Keratinocyte (primary cell): ENCODE measurements at regions not wholly inside any gene's neighbourhood (a gene's known extent, or its start where the extent isn't known, plus 50 kb on each side); places are given as distances from the start of the nearest gene placed in this dataset.

ENCODE experiments used
- DNase-seq: peaks from one replicate; pipeline ENCODE4 v3.0.0-alpha.2; 2011; ENCODE audit warnings: low read depth, missing footprints, low spot score
- FAIRE-seq: peaks from 2 replicates; lab custom pipeline; 2011; peaks lifted over from hg19 to GRCh38; lab: Jason Lieb, UNC
- H2AFZ ChIP-seq: 2 replicates; pipeline ENCODE4 v1.6.0; 2012; ENCODE audit warnings: low read length, control low read depth, inconsistent platforms; ENCODE audit not compliant: control insufficient read depth
- H3K27ac ChIP-seq: 2 replicates; pipeline ENCODE4 v1.5.1; 2011; ENCODE audit warnings: low read length; ENCODE audit not compliant: control insufficient read depth, insufficient read depth
- H3K27me3 ChIP-seq: 3 replicates; pipeline ENCODE4 v1.6.0; 2011; ENCODE audit warnings: low read length; ENCODE audit not compliant: control insufficient read depth, insufficient read depth; ENCODE audit errors: extremely low read depth
- H3K36me3 ChIP-seq, 2 experiments: 2 replicates in 1 of 2; 3 replicates in 1 of 2; pipeline ENCODE4 v1.5.1; 2011; ENCODE audit warnings: low read length in 2 of 2, mild to moderate bottlenecking in 1 of 2; ENCODE audit not compliant: control insufficient read depth in 2 of 2, insufficient read depth in 2 of 2; ENCODE audit errors: extremely low read depth in 1 of 2
- H3K4me1 ChIP-seq: 3 replicates; pipeline ENCODE4 v1.5.1; 2011; ENCODE audit warnings: low read length; ENCODE audit not compliant: control insufficient read depth, insufficient read depth; ENCODE audit errors: extremely low read depth
- H3K4me2 ChIP-seq: 3 replicates; pipeline ENCODE4 v1.6.0; 2011; ENCODE audit warnings: low read depth, low read length; ENCODE audit not compliant: control insufficient read depth, insufficient read depth; ENCODE audit errors: extremely low read depth
- H3K4me3 ChIP-seq, 3 experiments: fragments of 200-600 bp in 1 of 3; sonication (generic) in 1 of 3; 2 replicates in 2 of 3; 3 replicates in 1 of 3; pipeline ENCODE4 v1.5.1; 2011 to 2016; ENCODE audit warnings: low read length in 3 of 3, mild to moderate bottlenecking in 3 of 3, control low read depth in 2 of 3, inconsistent platforms in 1 of 3, low read depth in 1 of 3, mixed read lengths in 1 of 3, mixed run types in 1 of 3, moderate library complexity in 1 of 3; ENCODE audit not compliant: control insufficient read depth in 2 of 3, insufficient read depth in 2 of 3; ENCODE audit errors: extremely low read depth in 1 of 3
- H3K79me2 ChIP-seq: 2 replicates; pipeline ENCODE4 v1.6.0; 2012; ENCODE audit warnings: low read length; ENCODE audit not compliant: control insufficient read depth, insufficient read depth
- H3K9ac ChIP-seq: 3 replicates; pipeline ENCODE4 v1.6.0; 2011; ENCODE audit warnings: low read length; ENCODE audit not compliant: control insufficient read depth, insufficient read depth; ENCODE audit errors: extremely low read depth
- H3K9me1 ChIP-seq: 3 replicates; pipeline ENCODE4 v1.6.0; 2011; ENCODE audit warnings: low read length; ENCODE audit not compliant: control insufficient read depth, insufficient read depth; ENCODE audit errors: extremely low read depth
- H3K9me3 ChIP-seq: 2 replicates; pipeline ENCODE4 v1.5.1; 2012; ENCODE audit warnings: low read depth, low read length; ENCODE audit not compliant: control insufficient read depth
- H4K20me1 ChIP-seq: 3 replicates; pipeline ENCODE4 v1.6.0; 2011; ENCODE audit warnings: low read length; ENCODE audit not compliant: control insufficient read depth, insufficient read depth; ENCODE audit errors: extremely low read depth
- EZH2 ChIP-seq: IDR thresholded peaks from one replicate; pipeline ENCODE4 v1.6.1; 2012; ENCODE audit warnings: inconsistent platforms, mild to moderate bottlenecking, low read length, moderate library complexity
- dilution Hi-C: fragments of 300-500 bp; cut with MboI; formaldehyde crosslinking; loops from one replicate; pipeline ENCODE4 v1.7.0; 2020; ENCODE audit warnings: low sequenced_read_pairs; ENCODE audit not compliant: extremely low pct_ligation_motif_present
- TF ChIP-seq, protein P1 (sequence below), 3 experiments: IDR thresholded peaks in 1 of 3; conservative IDR thresholded peaks in 1 of 3; optimal IDR thresholded peaks in 1 of 3; 2 replicates in 2 of 3; 3 replicates in 1 of 3; pipeline versions ENCODE3 to v1.5.1; 2011; ENCODE audit warnings: low read length in 3 of 3, mild to moderate bottlenecking in 3 of 3, moderate library complexity in 2 of 3, control low read depth in 1 of 3, inconsistent platforms in 1 of 3; ENCODE audit not compliant: insufficient read depth in 2 of 3; ENCODE audit errors: extremely low read depth in 1 of 3

DNA sequence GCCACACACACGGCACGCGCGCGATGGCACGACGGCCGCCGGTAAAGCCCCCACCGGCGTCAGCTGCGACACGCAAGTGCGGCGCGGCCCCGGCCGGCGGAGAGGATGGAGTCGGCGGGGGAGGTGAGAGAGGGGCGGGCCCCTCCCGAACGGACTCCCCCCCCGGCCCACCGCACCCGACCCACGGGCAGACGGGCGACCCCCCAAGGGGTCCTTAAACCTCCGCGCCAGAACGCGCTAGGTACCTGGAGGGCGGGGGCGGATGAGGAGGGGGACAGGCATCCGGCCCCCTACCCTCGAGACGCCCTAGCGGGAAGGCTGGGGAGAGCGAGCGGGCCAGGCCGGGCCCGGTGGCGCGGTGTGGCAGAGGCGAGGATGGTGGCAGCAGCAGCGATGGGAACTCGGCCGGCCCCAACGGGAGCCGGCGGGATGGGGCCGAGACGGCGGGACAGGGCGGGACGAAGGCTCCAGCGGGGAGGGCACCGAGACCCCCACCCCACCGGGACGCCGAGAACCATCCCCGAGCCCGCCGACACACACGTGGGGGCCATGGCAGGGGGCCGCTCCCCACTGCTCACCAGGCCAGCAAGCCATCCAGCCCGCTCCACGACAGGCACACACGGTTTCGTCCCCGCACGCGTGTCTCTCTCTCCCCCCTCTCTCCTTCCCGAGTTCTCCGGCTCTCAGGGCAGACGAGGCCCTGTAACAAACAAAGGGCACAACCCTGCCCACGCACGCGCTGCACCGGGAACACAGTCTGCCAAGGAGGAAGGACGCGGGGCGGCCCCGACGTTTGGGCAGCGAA lies 1515.4 kb upstream of the DEFB115 start:
- H3K9me3 ChIP-seq = peaks cover 17% of the 10 kb centered on the region
- H3K4me3 ChIP-seq = no peak overlapping the region
- H3K4me2 ChIP-seq = no peak overlapping the region
- no peaks in the 10 kb centered on the region for H3K4me1 ChIP-seq
- H3K27ac ChIP-seq = no peak overlapping the region
- H3K9ac ChIP-seq = no peak overlapping the region
- TF ChIP-seq, protein P1, sequence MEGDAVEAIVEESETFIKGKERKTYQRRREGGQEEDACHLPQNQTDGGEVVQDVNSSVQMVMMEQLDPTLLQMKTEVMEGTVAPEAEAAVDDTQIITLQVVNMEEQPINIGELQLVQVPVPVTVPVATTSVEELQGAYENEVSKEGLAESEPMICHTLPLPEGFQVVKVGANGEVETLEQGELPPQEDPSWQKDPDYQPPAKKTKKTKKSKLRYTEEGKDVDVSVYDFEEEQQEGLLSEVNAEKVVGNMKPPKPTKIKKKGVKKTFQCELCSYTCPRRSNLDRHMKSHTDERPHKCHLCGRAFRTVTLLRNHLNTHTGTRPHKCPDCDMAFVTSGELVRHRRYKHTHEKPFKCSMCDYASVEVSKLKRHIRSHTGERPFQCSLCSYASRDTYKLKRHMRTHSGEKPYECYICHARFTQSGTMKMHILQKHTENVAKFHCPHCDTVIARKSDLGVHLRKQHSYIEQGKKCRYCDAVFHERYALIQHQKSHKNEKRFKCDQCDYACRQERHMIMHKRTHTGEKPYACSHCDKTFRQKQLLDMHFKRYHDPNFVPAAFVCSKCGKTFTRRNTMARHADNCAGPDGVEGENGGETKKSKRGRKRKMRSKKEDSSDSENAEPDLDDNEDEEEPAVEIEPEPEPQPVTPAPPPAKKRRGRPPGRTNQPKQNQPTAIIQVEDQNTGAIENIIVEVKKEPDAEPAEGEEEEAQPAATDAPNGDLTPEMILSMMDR (optimal IDR thresholded peaks at IDR 0.05 in 1 of 3, IDR thresholded peaks at IDR 0.05 in 1 of 3, conservative IDR thresholded peaks at IDR 0.05 in 1 of 3; ENCODE audit: extremely low read depth in 1 of 3, insufficient read depth in 2 of 3, low read length in 3 of 3) = no peak
- TF ChIP-seq EZH2 = no peak
- no peaks in the 10 kb centered on the region for H3K36me3 ChIP-seq
- DNase-seq = no peak
- no peaks in the 10 kb centered on the region for H4K20me1 ChIP-seq
- no peak for FAIRE-seq
- no peak overlapping the region for H2AFZ ChIP-seq
- no peaks in the 10 kb centered on the region for H3K79me2 ChIP-seq
- H3K9me1 ChIP-seq = no peaks in the 10 kb centered on the region
- H3K27me3 ChIP-seq = no peaks in the 10 kb centered on the region
- dilution Hi-C loops = no loop called here

GRCh38 chr20:29742699-29743100 lies 1514.8 kb upstream of the DEFB115 start:
- no peak for FAIRE-seq
- Histone ChIP-seq H3K4me3 (no peak overlapping the region), H2AFZ (no peak overlapping the region), H3K79me2 (no peaks in the 10 kb centered on the region), H3K36me3 (no peaks in the 10 kb centered on the region), H3K27ac (no peak overlapping the region), H3K27me3 (no peaks in the 10 kb centered on the region), H3K4me1 (no peaks in the 10 kb centered on the region), H3K9ac (no peak overlapping the region), H3K9me1 (no peaks in the 10 kb centered on the region), H4K20me1 (no peaks in the 10 kb centered on the region), H3K4me2 (no peak overlapping the region), H3K9me3 (peaks cover 17% of the 10 kb centered on the region)
- no peak for DNase-seq
- dilution Hi-C loops = no loop called here
- TF ChIP-seq EZH2 = no peak
- TF ChIP-seq, protein P1 (optimal IDR thresholded peaks at IDR 0.05 in 1 of 3, IDR thresholded peaks at IDR 0.05 in 1 of 3, conservative IDR thresholded peaks at IDR 0.05 in 1 of 3; ENCODE audit: extremely low read depth in 1 of 3, insufficient read depth in 2 of 3, low read length in 3 of 3) = no peak
